ENCODE measurements at regions not wholly inside any gene's neighbourhood (a gene's known extent, or its start where the extent isn't known, plus 50 kb on each side); places are given as distances from the start of the nearest gene placed in this dataset.

DNA sequence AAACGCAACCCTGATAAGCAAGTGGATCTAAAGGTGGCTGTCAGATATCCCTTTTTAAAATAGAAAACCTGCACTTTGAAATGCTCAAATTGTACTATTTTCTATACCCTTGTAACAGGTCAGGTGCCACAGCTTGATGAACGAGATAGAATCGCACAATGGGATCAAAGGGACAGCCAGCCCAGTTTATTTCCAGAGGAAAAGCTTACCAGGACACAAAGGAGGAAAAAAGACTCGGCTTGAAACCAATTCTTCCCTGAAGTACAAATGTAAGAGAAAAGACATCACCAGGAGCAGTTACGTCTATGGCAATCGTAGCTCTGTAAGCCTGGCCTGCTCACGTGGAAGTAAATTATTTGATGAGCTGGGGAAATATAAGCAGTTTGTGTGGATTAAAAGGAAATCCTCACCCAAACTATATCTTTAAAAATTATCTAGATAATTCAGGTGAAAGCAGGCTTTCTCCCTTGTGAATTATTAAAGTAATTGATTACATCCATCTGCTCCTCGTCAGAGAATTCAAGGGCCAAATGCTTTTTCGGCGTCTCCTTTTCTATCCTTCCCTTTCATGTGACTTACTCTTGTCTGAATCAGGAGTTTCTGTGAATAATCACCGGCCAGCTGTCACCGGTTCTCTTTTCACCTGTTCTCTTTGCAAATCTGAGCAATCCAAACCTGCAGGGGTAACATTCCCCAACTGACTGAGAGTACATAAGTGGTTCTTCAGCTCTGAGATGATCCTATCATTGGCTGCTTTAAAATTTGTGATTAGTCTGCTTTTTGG, 339.2 kb upstream of the ONECUT1 start:
- TF ChIP-seq, protein P1, sequence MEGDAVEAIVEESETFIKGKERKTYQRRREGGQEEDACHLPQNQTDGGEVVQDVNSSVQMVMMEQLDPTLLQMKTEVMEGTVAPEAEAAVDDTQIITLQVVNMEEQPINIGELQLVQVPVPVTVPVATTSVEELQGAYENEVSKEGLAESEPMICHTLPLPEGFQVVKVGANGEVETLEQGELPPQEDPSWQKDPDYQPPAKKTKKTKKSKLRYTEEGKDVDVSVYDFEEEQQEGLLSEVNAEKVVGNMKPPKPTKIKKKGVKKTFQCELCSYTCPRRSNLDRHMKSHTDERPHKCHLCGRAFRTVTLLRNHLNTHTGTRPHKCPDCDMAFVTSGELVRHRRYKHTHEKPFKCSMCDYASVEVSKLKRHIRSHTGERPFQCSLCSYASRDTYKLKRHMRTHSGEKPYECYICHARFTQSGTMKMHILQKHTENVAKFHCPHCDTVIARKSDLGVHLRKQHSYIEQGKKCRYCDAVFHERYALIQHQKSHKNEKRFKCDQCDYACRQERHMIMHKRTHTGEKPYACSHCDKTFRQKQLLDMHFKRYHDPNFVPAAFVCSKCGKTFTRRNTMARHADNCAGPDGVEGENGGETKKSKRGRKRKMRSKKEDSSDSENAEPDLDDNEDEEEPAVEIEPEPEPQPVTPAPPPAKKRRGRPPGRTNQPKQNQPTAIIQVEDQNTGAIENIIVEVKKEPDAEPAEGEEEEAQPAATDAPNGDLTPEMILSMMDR (IDR thresholded peaks at IDR 0.05) = no peak
- Histone ChIP-seq H3K79me2 (ENCODE audit: insufficient read depth, low read length) (no peaks in the 10 kb centered on the region), H3K27ac (ENCODE audit: low read depth in 1 of 2, low read length in 2 of 2) (no peak overlapping the region), H4K20me1 (ENCODE audit: insufficient read depth, low read length) (no peaks in the 10 kb centered on the region), H3K4me3 (replicated peaks in 1 of 3; ENCODE audit: low read depth in 2 of 3, low read length in 3 of 3) (no peak overlapping the region), H3K4me1 (ENCODE audit: control insufficient read depth in 1 of 2, insufficient read depth in 2 of 2, low read length in 2 of 2) (no peaks in the 10 kb centered on the region), H3K36me3 (replicated peaks in 1 of 2; ENCODE audit: control insufficient read depth in 1 of 2, insufficient read depth in 2 of 2, low read length in 2 of 2) (no peaks in the 10 kb centered on the region), H3K4me2 (replicated peaks; ENCODE audit: extremely low read depth, low read length, poor library complexity, severe bottlenecking) (no peak overlapping the region), H3K9ac (ENCODE audit: insufficient read depth, low read length, poor library complexity, severe bottlenecking) (no peak overlapping the region), H3K9me3 (replicated peaks in 1 of 2; ENCODE audit: control insufficient read depth in 1 of 2, insufficient read depth in 1 of 2, low read length in 2 of 2) (no peaks in the 10 kb centered on the region), H3K27me3 (ENCODE audit: control insufficient read depth in 2 of 2, insufficient read depth in 2 of 2, low read length in 2 of 2) (no peaks in the 10 kb centered on the region), H2AFZ (ENCODE audit: insufficient read depth, low read depth, low read length, poor library complexity, severe bottlenecking) (no peak overlapping the region)
- H3K36me3 Mint-ChIP-seq = no peaks in the 10 kb centered on the region
- no peak overlapping the region for H3K27ac Mint-ChIP-seq
- no peaks in the 10 kb centered on the region for H3K4me1 Mint-ChIP-seq
- H3K27me3 Mint-ChIP-seq (ENCODE audit: low read depth in 3 of 3) = no peaks in the 10 kb centered on the region
- peaks cover 0 to 5% (median 3%) of the 10 kb centered on the region in 7 donors for H3K9me3 Mint-ChIP-seq
- DNase-seq = no peak
- 78% methylated on average over 5 of the region's 12 CpGs for WGBS (ENCODE audit: insufficient coverage)
- intact Hi-C loops (cut with micrococcal nuclease) = no loop called here
- no peak overlapping the region for H3K4me3 Mint-ChIP-seq

DNA sequence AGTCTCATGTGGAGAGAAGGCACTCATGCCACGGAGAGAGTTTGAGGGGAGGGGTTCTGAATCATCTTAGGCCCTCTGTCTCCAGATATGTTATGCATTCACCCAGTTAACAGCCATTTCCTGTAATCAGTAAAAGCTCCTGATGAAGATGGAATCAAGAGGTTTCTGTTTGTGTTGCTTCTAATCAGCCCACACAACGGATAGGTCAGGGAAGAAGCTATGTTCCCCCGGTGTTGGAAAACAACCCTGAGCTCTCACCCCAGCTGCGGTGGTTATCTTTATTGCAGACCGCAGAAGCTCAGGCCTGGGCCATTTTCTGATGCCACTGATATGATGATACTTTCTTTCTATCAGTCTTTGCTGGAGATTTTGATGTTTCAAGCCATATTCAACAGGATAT, 338.5 kb upstream of the ONECUT1 start:
- no peaks in the 10 kb centered on the region for H3K79me2 ChIP-seq (ENCODE audit: insufficient read depth, low read length)
- H3K36me3 Mint-ChIP-seq = no peaks in the 10 kb centered on the region
- H3K36me3 ChIP-seq (replicated peaks in 1 of 2; ENCODE audit: control insufficient read depth in 1 of 2, insufficient read depth in 2 of 2, low read length in 2 of 2) = no peaks in the 10 kb centered on the region
- H4K20me1 ChIP-seq (ENCODE audit: insufficient read depth, low read length) = no peaks in the 10 kb centered on the region
- no peaks in the 10 kb centered on the region for H3K4me1 ChIP-seq (ENCODE audit: control insufficient read depth in 1 of 2, insufficient read depth in 2 of 2, low read length in 2 of 2)
- H3K9me3 Mint-ChIP-seq = peaks cover 0 to 3% (median 0%) of the 10 kb centered on the region in 7 donors
- no peaks in the 10 kb centered on the region for H3K27me3 ChIP-seq (ENCODE audit: control insufficient read depth in 2 of 2, insufficient read depth in 2 of 2, low read length in 2 of 2)
- no peaks in the 10 kb centered on the region for H3K27me3 Mint-ChIP-seq (ENCODE audit: low read depth in 3 of 3)
- no peak overlapping the region for H2AFZ ChIP-seq (ENCODE audit: insufficient read depth, low read depth, low read length, poor library complexity, severe bottlenecking)
- 55% methylated on average over 2 of the region's 5 CpGs for WGBS (ENCODE audit: insufficient coverage)
- H3K9ac ChIP-seq (ENCODE audit: insufficient read depth, low read length, poor library complexity, severe bottlenecking) = no peak overlapping the region
- no peak overlapping the region for H3K27ac ChIP-seq (ENCODE audit: low read depth in 1 of 2, low read length in 2 of 2)
- intact Hi-C loops (cut with micrococcal nuclease) = no loop called here
- no peak overlapping the region for H3K4me2 ChIP-seq (replicated peaks; ENCODE audit: extremely low read depth, low read length, poor library complexity, severe bottlenecking)
- no peak overlapping the region for H3K27ac Mint-ChIP-seq
- H3K4me3 Mint-ChIP-seq = no peak overlapping the region
- H3K4me3 ChIP-seq (replicated peaks in 1 of 3; ENCODE audit: low read depth in 2 of 3, low read length in 3 of 3) = no peak overlapping the region
- TF ChIP-seq, protein P1 (IDR thresholded peaks at IDR 0.05) = no peak
- DNase-seq = no peak
- H3K9me3 ChIP-seq (replicated peaks in 1 of 2; ENCODE audit: control insufficient read depth in 1 of 2, insufficient read depth in 1 of 2, low read length in 2 of 2) = no peaks in the 10 kb centered on the region
- no peaks in the 10 kb centered on the region for H3K4me1 Mint-ChIP-seq

Data from CD14-positive monocyte (primary cell).